GM21515 (cell line): ENCODE measurements at regions not wholly inside any gene's neighbourhood (a gene's known extent, or its start where the extent isn't known, plus 50 kb on each side); places are given as distances from the start of the nearest gene placed in this dataset.
"Not testable (repeated sequence)": the region's sequence is repeated elsewhere in the genome, so short reads cannot be mapped to it uniquely, and the experiment has no call there.

Source experiments
- ATAC-seq: cut with Tn5 transposase; IDR thresholded peaks from one replicate; pipeline ENCODE4 v1.9.1; 2021; ENCODE audit not compliant: unreplicated experiment

GRCh38 chr4:74505355-74505978 lies 60.5 kb downstream of the AREG start:
- not testable (repeated sequence) for ATAC-seq

DNA sequence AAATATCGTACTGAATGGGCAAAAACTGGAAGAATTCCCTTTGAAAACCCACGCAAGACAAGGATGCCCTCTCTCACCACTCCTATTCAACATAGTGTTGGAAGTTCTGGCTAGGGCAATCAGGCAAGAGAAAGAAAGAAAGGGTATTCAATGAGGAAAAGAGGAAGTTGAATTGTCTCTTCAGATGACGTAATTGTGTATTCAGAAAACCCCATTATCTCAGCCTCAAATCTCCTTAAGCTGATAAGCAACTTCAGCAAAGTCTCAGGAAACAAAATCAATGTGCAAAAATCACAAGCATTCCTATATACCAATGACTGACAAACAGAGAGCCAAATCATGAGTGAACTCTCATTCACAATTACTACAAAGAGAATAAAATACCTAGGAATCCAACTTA lies 64.4 kb downstream of the AREG start:
- not testable (repeated sequence) for ATAC-seq

- ATAC-seq, result no peak
These were observed 71.4 kb downstream of the AREG start for GRCh38 chr4:74516303-74516702.

GRCh38 chr4:74517996-74518395 lies 73.1 kb downstream of the AREG start:
- ATAC-seq, result no peak

- ATAC-seq, result no peak
These were observed 77.5 kb downstream of the AREG start for GRCh38 chr4:74522251-74522991.

DNA sequence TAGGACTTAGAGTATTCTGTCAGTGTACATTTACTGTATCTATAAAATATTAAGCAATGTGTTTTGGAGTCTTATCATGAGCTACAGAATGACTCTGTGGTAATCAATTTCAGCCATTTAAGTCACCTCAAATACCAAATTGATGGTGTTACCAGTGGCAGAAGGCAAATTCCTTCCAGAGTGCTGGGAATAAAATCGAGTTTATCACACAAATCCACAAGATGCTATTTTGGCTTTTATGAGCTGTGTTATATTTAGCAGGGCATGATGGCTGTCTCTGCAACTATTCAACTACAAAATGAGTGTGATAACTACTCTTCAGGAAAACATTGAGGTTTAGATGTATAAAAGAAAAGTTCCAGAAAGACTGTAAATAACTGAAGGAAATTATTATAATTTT lies 78.2 kb downstream of the AREG start:
- ATAC-seq, result no peak

- no peak for ATAC-seq
These were observed 80.0 kb downstream of the AREG start for GRCh38 chr4:74524985-74525384.

DNA sequence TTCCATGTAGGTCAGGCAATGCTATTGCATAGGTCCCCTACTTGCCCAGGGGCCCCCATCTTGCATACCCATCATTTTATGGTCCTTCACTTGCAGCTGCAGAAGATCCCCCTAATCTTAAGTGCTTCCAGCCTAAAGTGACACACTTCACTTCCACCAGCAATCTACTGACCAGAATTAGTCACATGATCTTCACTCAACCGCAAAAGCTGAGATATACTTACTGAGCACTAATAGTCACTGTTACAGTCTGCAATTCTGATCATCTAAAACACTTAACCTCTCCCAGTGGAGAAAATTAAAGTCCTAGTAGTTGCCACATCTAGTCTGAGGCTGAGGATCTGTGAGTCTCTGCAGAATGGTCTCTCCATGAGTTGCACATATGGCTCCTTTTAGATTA lies 82.1 kb downstream of the AREG start:
- no peak for ATAC-seq

DNA sequence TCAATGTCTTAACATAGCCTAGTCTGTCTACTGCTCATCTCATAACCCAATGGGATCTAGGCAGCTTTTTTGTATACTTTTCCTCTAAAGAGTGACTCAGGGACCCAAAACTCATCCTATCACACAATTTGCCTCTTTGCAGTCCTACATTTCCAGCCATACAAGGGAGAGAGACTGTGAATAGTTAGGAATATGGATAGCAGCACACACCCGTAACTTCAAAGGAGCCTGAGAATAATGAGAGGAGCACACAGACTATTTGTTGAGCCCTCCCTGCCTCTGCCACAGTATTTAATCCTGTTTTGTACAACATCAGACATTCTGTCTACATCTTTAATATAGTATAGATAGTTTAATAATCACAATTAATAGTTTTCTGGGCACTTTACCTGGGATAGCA lies 83.2 kb downstream of the AREG start:
- ATAC-seq, result no peak

- ATAC-seq, result no peak
These were observed 84.5 kb downstream of the AREG start for GRCh38 chr4:74529284-74530041.

DNA sequence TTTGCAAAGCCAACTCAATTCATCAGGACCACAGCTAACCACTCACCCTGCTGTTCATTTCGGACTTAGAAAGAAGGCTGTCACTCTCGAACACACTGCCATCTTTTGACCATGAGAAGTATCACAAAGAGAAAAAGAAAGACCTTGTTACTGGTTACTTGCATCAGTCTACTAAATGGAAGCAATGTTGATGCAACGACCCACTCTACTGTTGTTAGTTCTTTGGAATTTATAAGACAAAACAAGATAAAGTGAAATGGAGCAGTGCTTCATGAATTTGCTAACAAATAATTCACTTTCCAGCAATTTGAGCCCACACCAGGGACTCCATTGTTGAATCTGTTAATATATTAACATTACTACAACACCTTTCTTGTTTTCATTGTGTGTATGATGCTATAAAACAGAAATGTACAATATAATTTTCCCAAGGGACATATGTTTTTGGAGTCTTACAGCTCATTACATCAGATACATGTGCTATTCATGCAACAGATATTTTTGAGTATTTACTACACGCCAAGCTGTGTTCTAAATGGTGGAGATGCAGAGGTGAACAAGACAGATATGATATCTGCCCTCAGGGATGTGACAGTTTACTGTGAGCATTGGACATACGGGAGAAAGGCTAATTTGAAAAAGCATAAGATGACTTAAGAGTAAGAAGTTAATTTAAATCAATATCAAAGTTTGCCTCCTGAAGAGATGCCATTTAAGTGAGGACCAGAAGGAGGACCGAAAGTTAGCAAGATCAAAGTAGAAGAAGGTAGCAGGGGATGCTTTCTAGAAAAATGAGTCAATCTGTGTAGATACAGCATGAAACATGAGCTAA lies 87.2 kb downstream of the AREG start:
- ATAC-seq, result peak; percentile 86

DNA sequence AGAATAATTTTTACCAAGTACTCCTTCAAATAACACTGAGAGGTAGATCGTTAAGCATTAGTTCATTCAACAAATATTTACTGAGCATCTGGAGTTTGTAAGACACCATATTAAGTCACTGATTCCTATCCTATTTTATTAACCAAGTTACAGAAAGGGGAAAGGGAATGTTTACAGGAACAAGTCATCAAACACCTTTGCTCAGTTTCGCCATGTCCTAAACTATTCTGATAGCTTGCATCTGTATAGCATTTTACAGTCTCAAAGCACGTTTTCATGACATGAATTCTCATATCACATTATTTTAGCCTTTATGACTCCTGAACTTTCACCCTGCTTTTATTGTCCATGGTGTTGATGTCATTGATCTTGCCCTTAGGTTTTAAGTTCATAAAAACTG lies 89.2 kb downstream of the AREG start:
- ATAC-seq, result no peak

DNA sequence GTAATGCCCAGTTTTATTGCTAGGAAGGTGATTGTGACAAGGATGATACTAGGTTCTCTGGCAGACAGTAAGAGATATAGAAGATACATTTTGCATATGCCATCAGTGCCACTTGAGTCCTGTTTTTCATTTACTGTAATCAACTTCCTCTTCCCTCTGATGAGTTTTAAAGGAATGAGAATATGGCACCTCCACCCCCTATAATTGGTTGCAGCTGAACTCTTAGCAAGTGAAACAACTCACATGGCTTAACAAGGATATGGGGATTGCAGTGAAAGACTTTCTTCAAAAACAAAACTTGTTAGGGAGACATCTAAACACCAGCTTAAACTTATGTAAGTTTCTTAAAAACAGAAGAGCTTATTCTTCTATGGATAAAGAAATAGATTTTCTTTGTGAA lies 90.0 kb downstream of the AREG start:
- ATAC-seq, result no peak

- ATAC-seq, result no peak
These were observed 90.6 kb downstream of the AREG start for GRCh38 chr4:74535512-74535911.

GRCh38 chr4:74536557-74536956 lies 91.6 kb downstream of the AREG start:
- ATAC-seq, result no peak

DNA sequence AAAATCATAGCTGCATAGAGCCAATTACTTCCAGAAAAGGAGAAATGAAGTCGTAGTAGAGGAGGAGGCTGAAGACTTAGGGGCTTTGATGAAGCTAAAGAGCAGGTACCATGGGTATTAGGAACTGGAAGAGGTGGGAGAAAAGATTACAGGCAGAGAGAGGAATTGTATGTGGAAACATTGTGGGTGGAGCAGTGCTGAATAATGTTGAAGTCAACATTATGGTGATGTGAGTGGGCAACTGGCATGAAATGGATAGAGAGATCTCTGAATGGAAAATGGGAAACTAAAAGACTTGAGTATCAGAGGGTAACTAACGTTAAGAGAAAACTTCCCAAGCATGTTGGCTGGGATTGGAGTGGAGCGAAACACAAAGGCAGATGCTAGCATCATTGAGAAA lies 92.5 kb downstream of the AREG start:
- ATAC-seq, result no peak

GRCh38 chr4:74539044-74539790 lies 94.3 kb downstream of the AREG start:
- ATAC-seq, result no peak

GRCh38 chr4:74540193-74540592 lies 95.3 kb downstream of the AREG start:
- ATAC-seq, result no peak

DNA sequence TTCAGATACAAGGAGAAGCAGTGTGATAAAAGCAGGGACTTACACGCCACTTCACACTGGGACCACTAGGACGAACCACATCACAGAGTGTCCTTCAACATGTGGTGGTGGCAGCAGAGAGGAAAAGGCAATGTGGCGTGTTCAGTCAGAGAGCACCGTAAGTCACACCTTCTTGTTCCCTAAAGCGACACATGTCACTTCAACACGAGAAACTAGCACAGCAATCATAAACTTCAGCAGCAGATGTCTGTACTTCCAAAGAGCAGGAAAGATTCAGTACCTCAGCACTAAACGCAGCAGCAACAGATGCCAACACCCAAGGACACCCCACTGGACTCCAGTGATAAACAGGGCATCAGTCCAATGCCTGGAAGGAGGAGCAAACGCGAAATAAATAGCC lies 96.7 kb downstream of the AREG start:
- ATAC-seq, result no peak

- ATAC-seq, result peak; percentile 85
These were observed 98.4 kb downstream of the AREG start for GRCh38 chr4:74543231-74543781.
